ENCODE measurements at regions not wholly inside any gene's neighbourhood (a gene's known extent, or its start where the extent isn't known, plus 50 kb on each side); places are given as distances from the start of the nearest gene placed in this dataset.
"Not testable (repeated sequence)": the region's sequence is repeated elsewhere in the genome, so short reads cannot be mapped to it uniquely, and the experiment has no call there.

DNA sequence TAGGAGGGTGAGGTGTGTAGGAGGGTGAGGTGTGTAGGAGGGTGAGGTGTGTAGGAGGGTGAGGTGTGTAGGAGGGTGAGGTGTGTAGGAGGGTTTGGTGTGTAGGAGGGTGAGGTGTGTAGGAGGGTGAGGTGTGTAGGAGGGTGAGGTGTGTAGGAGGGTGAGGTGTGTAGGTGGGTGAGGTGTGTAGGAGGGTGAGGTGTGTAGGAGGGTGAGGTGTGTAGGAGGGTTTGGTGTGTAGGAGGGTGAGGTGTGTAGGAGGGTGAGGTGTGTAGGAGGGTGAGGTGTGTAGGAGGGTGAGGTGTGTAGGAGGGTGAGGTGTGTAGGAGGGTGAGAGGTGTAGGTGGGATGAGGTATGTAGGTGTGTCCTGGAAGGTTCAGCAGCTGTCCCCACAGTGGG, 144.7 kb downstream of the DLL1 start:
- not testable (repeated sequence) for H3K27ac ChIP-seq (ENCODE audit: low read depth); H3K4me2 ChIP-seq; H3K4me3 Mint-ChIP-seq; H3K79me2 ChIP-seq (replicated peaks; ENCODE audit: insufficient read depth); H3K27ac Mint-ChIP-seq; ATAC-seq; H3K4me3 ChIP-seq; H3F3A ChIP-seq (replicated peaks; ENCODE audit: low read depth); DNase-seq (ENCODE audit: low spot score); H3K36me3 Mint-ChIP-seq (ENCODE audit: low read depth); H4K20me1 ChIP-seq (replicated peaks; ENCODE audit: insufficient read depth); H3K27me3 ChIP-seq (ENCODE audit: insufficient read depth); H3K9me2 ChIP-seq (ENCODE audit: insufficient read depth); H2AFZ ChIP-seq; H3K4me1 ChIP-seq (ENCODE audit: insufficient read depth); H3K36me3 ChIP-seq (ENCODE audit: insufficient read depth)
- Mint-ChIP-seq H3K9me3 (peaks cover 17% of the 10 kb centered on the region), H3K27me3 (ENCODE audit: insufficient read depth, low read depth, poor library complexity) (peaks cover 20% of the 10 kb centered on the region), H3K4me1 (peaks cover 15% of the 10 kb centered on the region)

DNA sequence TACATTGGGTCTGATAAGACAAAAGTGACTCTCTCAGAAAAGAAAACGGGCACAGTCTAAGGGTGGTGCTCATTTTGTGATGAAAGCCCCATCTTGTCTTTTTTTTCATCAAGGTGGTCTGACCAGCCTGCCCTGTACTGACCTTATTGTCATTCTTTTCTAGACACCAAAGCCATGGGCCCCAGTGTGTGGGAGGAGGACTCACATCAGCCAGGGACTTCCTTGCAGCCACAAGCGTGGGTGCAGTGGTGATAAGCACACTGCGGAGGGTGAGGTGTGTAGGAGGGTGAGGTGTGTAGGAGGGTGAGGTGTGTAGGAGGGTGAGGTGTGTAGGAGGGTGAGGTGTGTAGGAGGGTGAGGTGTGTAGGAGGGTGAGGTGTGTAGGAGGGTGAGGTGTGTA, 145.2 kb downstream of the DLL1 start:
- H3F3A ChIP-seq (replicated peaks; ENCODE audit: low read depth); H4K20me1 ChIP-seq (replicated peaks; ENCODE audit: insufficient read depth); H3K79me2 ChIP-seq (replicated peaks; ENCODE audit: insufficient read depth); H3K36me3 ChIP-seq (ENCODE audit: insufficient read depth); ATAC-seq; H2AFZ ChIP-seq; H3K27ac Mint-ChIP-seq; H3K4me1 ChIP-seq (ENCODE audit: insufficient read depth); H3K9me2 ChIP-seq (ENCODE audit: insufficient read depth); H3K4me3 ChIP-seq; H3K4me2 ChIP-seq; H3K36me3 Mint-ChIP-seq (ENCODE audit: low read depth); H3K27me3 ChIP-seq (ENCODE audit: insufficient read depth); DNase-seq (ENCODE audit: low spot score); H3K4me3 Mint-ChIP-seq; H3K27ac ChIP-seq (ENCODE audit: low read depth): not testable (repeated sequence)
- H3K4me1 Mint-ChIP-seq = peaks cover 14% of the 10 kb centered on the region
- peaks cover 17% of the 10 kb centered on the region for H3K9me3 Mint-ChIP-seq
- peaks cover 21% of the 10 kb centered on the region for H3K27me3 Mint-ChIP-seq (ENCODE audit: insufficient read depth, low read depth, poor library complexity)

DNA sequence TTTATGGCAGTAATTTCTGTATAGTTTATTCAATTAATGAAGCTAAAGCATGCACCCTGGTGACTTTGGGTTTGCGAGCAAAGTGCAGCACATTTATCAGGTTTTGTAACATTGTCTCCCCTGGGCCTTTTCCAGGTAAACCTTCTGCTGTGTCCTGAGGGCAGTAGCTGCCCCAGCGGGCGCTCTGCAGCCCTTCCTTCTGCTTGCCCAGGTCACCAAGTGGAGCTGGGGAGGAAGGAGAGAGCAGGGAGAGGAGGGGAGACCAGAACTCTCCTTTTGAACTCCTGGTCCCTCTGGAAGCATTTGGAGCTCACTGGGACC, 145.6 kb downstream of the DLL1 start:
- Histone ChIP-seq H4K20me1 (replicated peaks; ENCODE audit: insufficient read depth) (no peaks in the 10 kb centered on the region), H3K36me3 (ENCODE audit: insufficient read depth) (no peaks in the 10 kb centered on the region), H3K4me2 (no peak overlapping the region), H3K27me3 (ENCODE audit: insufficient read depth) (no peaks in the 10 kb centered on the region), H2AFZ (no peak overlapping the region), H3K79me2 (replicated peaks; ENCODE audit: insufficient read depth) (no peaks in the 10 kb centered on the region), H3F3A (replicated peaks; ENCODE audit: low read depth) (no peaks in the 10 kb centered on the region), H3K4me1 (ENCODE audit: insufficient read depth) (no peaks in the 10 kb centered on the region), H3K4me3 (no peak overlapping the region), H3K9me2 (ENCODE audit: insufficient read depth) (no peaks in the 10 kb centered on the region), H3K27ac (ENCODE audit: low read depth) (no peak overlapping the region)
- H3K36me3 Mint-ChIP-seq (ENCODE audit: low read depth) = peaks cover 2% of the 10 kb centered on the region; the same call in 2 of the 3 replicates
- no peak overlapping the region for H3K4me3 Mint-ChIP-seq
- DNase-seq (ENCODE audit: low spot score) = no peak
- peaks cover 17% of the 10 kb centered on the region for H3K9me3 Mint-ChIP-seq
- H3K27ac Mint-ChIP-seq = no peak overlapping the region
- H3K27me3 Mint-ChIP-seq (ENCODE audit: insufficient read depth, low read depth, poor library complexity) = peaks cover 19% of the 10 kb centered on the region
- H3K4me1 Mint-ChIP-seq = peaks cover 14% of the 10 kb centered on the region
- ATAC-seq = no peak
- TF ChIP-seq CREB1 (CRISPR knock-in tag; IDR thresholded peaks at IDR 0.05; ENCODE audit: low read depth) = no peak
- no peak for TF ChIP-seq STAT1 (IDR thresholded peaks at IDR 0.05; ENCODE audit: unreplicated experiment)
- TF ChIP-seq EZH2 (IDR thresholded peaks at IDR 0.05; ENCODE audit: low read depth, unreplicated experiment) = no peak
- no peak for TF ChIP-seq REST (IDR thresholded peaks at IDR 0.05; ENCODE audit: unreplicated experiment)
- no peak for TF ChIP-seq POLR2AphosphoS5 (IDR thresholded peaks at IDR 0.05; ENCODE audit: low read depth)
- no peak for TF ChIP-seq EZH2phosphoT487 (IDR thresholded peaks at IDR 0.05; ENCODE audit: unreplicated experiment)
- TF ChIP-seq ZNF114 (CRISPR knock-in tag; IDR thresholded peaks at IDR 0.05) = no peak
- TF ChIP-seq CTCF (conservative IDR thresholded peaks at IDR 0.05; ENCODE audit: low read depth in 2 of 2) = no peak
- no peak for TF ChIP-seq ETS1 (IDR thresholded peaks at IDR 0.05)
- no peak for TF ChIP-seq ZNF331 (CRISPR knock-in tag; IDR thresholded peaks at IDR 0.05; ENCODE audit: low read depth)
- TF ChIP-seq JUNB (IDR thresholded peaks at IDR 0.05; ENCODE audit: unreplicated experiment) = no peak
- no peak for TF ChIP-seq NANOG (IDR thresholded peaks at IDR 0.05; ENCODE audit: borderline replicate concordance)

Data from GM23338 (cell line).